HepG2 (cell line): ENCODE measurements at regions not wholly inside any gene's neighbourhood (a gene's known extent, or its start where the extent isn't known, plus 50 kb on each side); places are given as distances from the start of the nearest gene placed in this dataset.

Experiments
- ATAC-seq: fragments of 200-7000 bp; cut with Tn5 transposase; 3 replicates; pipeline ENCODE4 v1.9.1; 2020; ENCODE audit warnings: mild to moderate bottlenecking, moderate library complexity
- BruUV-seq: library from RNA; stranded (reverse); fragments of 400-500 nt; replicated peaks from 2 replicates; lab custom pipeline; 2021; lab: Mats Ljungman, UMichigan
- CTCF ChIA-PET: fragments of 300-600 bp; formaldehyde crosslinking; extraction: SDS; loops from one replicate; lab custom pipeline; 2021; ENCODE audit warnings: low total read pairs, inconsistent platforms, low intra/inter-chr PET ratio; lab: Yijun Ruan, JAX
- POLR2A ChIA-PET: fragments of 350-600 bp; sonication (Branson Sonifier 250); formaldehyde crosslinking; loops from one replicate; lab custom pipeline; 2020; ENCODE audit warnings: antibody characterized with exemption, inconsistent platforms; lab: Yijun Ruan, JAX
- DNase-seq: peaks from one replicate; pipeline ENCODE4 v3.0.0-alpha.2; 2015; ENCODE audit warnings: low spot score
- FAIRE-seq: peaks from 3 replicates; lab custom pipeline; 2011; peaks lifted over from hg19 to GRCh38; lab: Jason Lieb, UNC
- H2AFZ ChIP-seq: one replicate; pipeline ENCODE4 v1.6.1; 2011; ENCODE audit warnings: low read length, inconsistent platforms
- H3K27ac ChIP-seq: fragments of 300-600 bp; 3 replicates; pipeline ENCODE4 v1.8.0; 2011; ENCODE audit warnings: mixed run types, mild to moderate bottlenecking, mixed read lengths, low read length, inconsistent platforms; ENCODE audit not compliant: insufficient read depth; ENCODE audit errors: extremely low read length
- H3K27me3 ChIP-seq, 2 experiments: fragments of 200-600 bp in 1 of 2; 2 replicates in 1 of 2; 3 replicates in 1 of 2; pipeline versions ENCODE4 v1.6.0 to v1.8.0; 2011; ENCODE audit warnings: low read length in 2 of 2, mild to moderate bottlenecking in 2 of 2, moderate library complexity in 2 of 2, inconsistent platforms in 1 of 2; ENCODE audit not compliant: insufficient read depth in 2 of 2, control insufficient read depth in 1 of 2
- H3K36me3 ChIP-seq, 2 experiments: fragments of 200-600 bp in 1 of 2; replicated peaks in 1 of 2; 2 replicates in 1 of 2; 3 replicates in 1 of 2; pipeline versions ENCODE4 v1.5.1 to v1.8.0; 2011; ENCODE audit warnings: low read length in 2 of 2, inconsistent platforms in 1 of 2; ENCODE audit not compliant: insufficient read depth in 2 of 2, control insufficient read depth in 1 of 2
- H3K4me1 ChIP-seq: 2 replicates; pipeline ENCODE4 v1.5.1; 2012; ENCODE audit warnings: low read length, inconsistent platforms; ENCODE audit not compliant: insufficient read depth
- H3K4me2 ChIP-seq: 2 replicates; pipeline ENCODE4 v1.6.0; 2011; ENCODE audit warnings: low read depth, low read length, inconsistent platforms
- H3K4me3 ChIP-seq, 3 experiments: fragments of 200-600 bp in 1 of 3; sonication (generic), shearing (Covaris generic) in 1 of 3; replicated peaks in 1 of 3; 2 replicates each; pipeline ENCODE4 v1.5.1; 2011 to 2016; ENCODE audit warnings: low read length in 3 of 3, inconsistent platforms in 2 of 3, low read depth in 2 of 3, mild to moderate bottlenecking in 2 of 3, control low read depth in 1 of 3, mixed read lengths in 1 of 3; ENCODE audit not compliant: insufficient read depth in 1 of 3
- H3K79me2 ChIP-seq: one replicate; pipeline ENCODE4 v1.6.1; 2011; ENCODE audit warnings: low read length, inconsistent platforms; ENCODE audit not compliant: insufficient read depth
- H3K9ac ChIP-seq: 2 replicates; pipeline ENCODE4 v1.6.0; 2011; ENCODE audit warnings: mild to moderate bottlenecking, low read depth, low read length, inconsistent platforms; ENCODE audit not compliant: insufficient read depth
- H3K9me3 ChIP-seq: 2 replicates; pipeline ENCODE4 v1.5.1; 2012; ENCODE audit warnings: mild to moderate bottlenecking, low read length
- H4K20me1 ChIP-seq: 2 replicates; pipeline ENCODE4 v1.6.0; 2011; ENCODE audit warnings: inconsistent platforms, mild to moderate bottlenecking, low read length, moderate library complexity; ENCODE audit not compliant: insufficient read depth
- ARNT ChIP-seq: fragments of 450-650 bp; IDR thresholded peaks from 2 replicates; pipeline ENCODE4 v1.6.1; 2017
- ARNT2 ChIP-seq: sonication (generic); formaldehyde crosslinking; IDR thresholded peaks from 2 replicates; pipeline ENCODE4 v1.8.0; 2022; ENCODE audit warnings: mild to moderate bottlenecking, low read depth, missing genetic modification reagents, moderate library complexity
- EP300 ChIP-seq, 3 experiments: sonication (generic) in 1 of 3; formaldehyde crosslinking in 1 of 3; IDR thresholded peaks; 2 replicates each; pipeline versions ENCODE4 v1.5.1 to v1.6.1; 2011 to 2020; ENCODE audit warnings: low read depth in 2 of 3, low read length in 2 of 3, borderline replicate concordance in 1 of 3, improper control_type of control experiment in 1 of 3, mild to moderate bottlenecking in 1 of 3, missing genetic modification reagents in 1 of 3, moderate library complexity in 1 of 3
- KDM1A ChIP-seq: IDR thresholded peaks from 2 replicates; pipeline ENCODE4 v1.6.1; 2016; ENCODE audit warnings: missing compliant biosample characterization
- MAFG ChIP-seq: sonication (generic); formaldehyde crosslinking; IDR thresholded peaks from 2 replicates; pipeline ENCODE4 v1.5.1; 2020; ENCODE audit warnings: mild to moderate bottlenecking, missing genetic modification reagents
- NCOA5 ChIP-seq: sonication (generic); formaldehyde crosslinking; IDR thresholded peaks from 2 replicates; pipeline ENCODE4 v1.4.0; 2020; ENCODE audit warnings: missing genetic modification reagents
- POLR2AphosphoS5 ChIP-seq: IDR thresholded peaks from 2 replicates; pipeline ENCODE4 v1.6.1; 2012; ENCODE audit warnings: low read depth, low read length
- PTBP1 ChIP-seq: fragments of 200-400 bp; formaldehyde crosslinking; IDR thresholded peaks from 2 replicates; pipeline ENCODE4 v1.6.1; 2018; ENCODE audit warnings: low read length, low read depth; ENCODE audit not compliant: poor library complexity, severe bottlenecking
- RCOR2 ChIP-seq: IDR thresholded peaks from 2 replicates; pipeline ENCODE4 v1.6.1; 2016; ENCODE audit warnings: missing biosample characterization, missing genetic modification reagents
- SETDB1 ChIP-seq: sonication (generic); formaldehyde crosslinking; IDR thresholded peaks from 2 replicates; pipeline ENCODE4 v1.5.1; 2020; ENCODE audit warnings: missing genetic modification reagents, mild to moderate bottlenecking, borderline replicate concordance
- WIZ ChIP-seq: sonication (generic); formaldehyde crosslinking; IDR thresholded peaks from 2 replicates; pipeline ENCODE4 v1.5.1; 2020; ENCODE audit warnings: mild to moderate bottlenecking, missing genetic modification reagents
- ZMYM2 ChIP-seq: sonication (generic); formaldehyde crosslinking; IDR thresholded peaks from 2 replicates; pipeline ENCODE4 v1.8.0; 2022; ENCODE audit warnings: mild to moderate bottlenecking, missing genetic modification reagents
- ZNF562 ChIP-seq: sonication (generic); formaldehyde crosslinking; IDR thresholded peaks from 2 replicates; pipeline ENCODE4 v1.8.0; 2022; ENCODE audit warnings: missing genetic modification reagents, borderline replicate concordance
- ZNF703 ChIP-seq: sonication (generic); formaldehyde crosslinking; IDR thresholded peaks from 2 replicates; pipeline ENCODE4 v1.5.1; 2020; ENCODE audit warnings: missing genetic modification reagents, mild to moderate bottlenecking, moderate library complexity, borderline replicate concordance
- WGBS: methylation state at CpG from one replicate; pipeline ENCODE4 v1.1.6; 2017; ENCODE audit warnings: low lambda C conversion rate; 5-methylcytosine and 5-hydroxymethylcytosine counted together
- in situ Hi-C: cut with HindIII; loops from 2 replicates; pipeline ENCODE4 v1.10.0; 2017; ENCODE audit warnings: low pct_unique_long_range_greater_than_20kb; ENCODE audit not compliant: extremely low pct_ligation_motif_present
- intact Hi-C: fragments of 100-400 bp; cut with micrococcal nuclease; formaldehyde crosslinking; loops from one replicate; pipeline ENCODE4 v1.10.0; 2022; ENCODE audit not compliant: unreplicated experiment

- intact Hi-C loops = loop anchor here (5.0 kb wide), 1 partner anchor 546 kb away; no protein-coding TSS in a partner anchor
- TF ChIP-seq RCOR2 (CRISPR knock-in tag) = no peak
- no peak for TF ChIP-seq WIZ (CRISPR knock-in tag)
- no peak for TF ChIP-seq PTBP1
- no peak for TF ChIP-seq ZMYM2 (CRISPR knock-in tag)
- no peak for TF ChIP-seq ZNF562 (CRISPR knock-in tag)
- TF ChIP-seq ZNF703 (CRISPR knock-in tag) = no peak
- TF ChIP-seq ARNT2 = no peak
- TF ChIP-seq SETDB1 = no peak
- TF ChIP-seq NCOA5 = no peak
- no peak for TF ChIP-seq POLR2AphosphoS5
- no peak for TF ChIP-seq KDM1A (CRISPR knock-in tag)
- no peak for TF ChIP-seq ARNT
- TF ChIP-seq EP300 (IDR thresholded peaks at IDR 0.05; ENCODE audit: low read depth in 2 of 2, low read length in 2 of 2) = no peak
- no peak for TF ChIP-seq EP300 (CRISPR knock-in tag; IDR thresholded peaks at IDR 0.05; ENCODE audit: borderline replicate concordance)
- no peak for TF ChIP-seq MAFG (CRISPR knock-in tag)
- TF ChIP-seq, all 625 proteins: peak for 0
- FAIRE-seq = no peak
- ChIA-PET POLR2A (no interaction called here), CTCF (no interaction called here)
- H3K9ac ChIP-seq = no peak overlapping the region
- H3K9me3 ChIP-seq = no peaks in the 10 kb centered on the region
- 10% methylated on average over 5 of the region's 8 CpGs for WGBS
- DNase-seq = no peak
- H3K27me3 ChIP-seq = peaks cover 0 to 4% of the 10 kb centered on the region in 2 experiments; a peak in 1 of 5 replicates
- H3K4me2 ChIP-seq = no peak overlapping the region
- no peak overlapping the region for H3K27ac ChIP-seq
- no peak for ATAC-seq
- H3K79me2 ChIP-seq = no peaks in the 10 kb centered on the region
- no TSS peak for BruUV-seq
- no peaks in the 10 kb centered on the region for H4K20me1 ChIP-seq
- no peaks in the 10 kb centered on the region for H3K36me3 ChIP-seq
- in situ Hi-C loops = no loop called here
- peaks cover 15% of the 10 kb centered on the region for H3K4me1 ChIP-seq
- no peak overlapping the region for H3K4me3 ChIP-seq
- H2AFZ ChIP-seq = no peak overlapping the region
These were observed 168.9 kb downstream of the C11orf91 start for GRCh38 chr11:33531743-33532181.
